Progenitor cell of endocrine pancreas (in vitro differentiated cells): ENCODE measurements at regions not wholly inside any gene's neighbourhood (a gene's known extent, or its start where the extent isn't known, plus 50 kb on each side); places are given as distances from the start of the nearest gene placed in this dataset.

Experiments used
- DNase-seq: peaks from one replicate; pipeline ENCODE4 v3.0.0; 2021; ENCODE audit warnings: low spot score; ENCODE audit not compliant: unreplicated experiment
- H3K27ac Mint-ChIP-seq: 2 replicates; pipeline ENCODE4 v1.8.0; 2021; ENCODE audit warnings: mild to moderate bottlenecking, moderate library complexity, mixed read lengths
- H3K27me3 Mint-ChIP-seq: 2 replicates; pipeline ENCODE4 v1.8.0; 2021; ENCODE audit warnings: mixed read lengths
- H3K36me3 Mint-ChIP-seq: 2 replicates; pipeline ENCODE4 v1.8.0; 2022; ENCODE audit warnings: mixed read lengths; ENCODE audit not compliant: insufficient read depth
- H3K4me1 Mint-ChIP-seq: 2 replicates; pipeline ENCODE4 v1.8.0; 2021; ENCODE audit warnings: low read depth, mixed read lengths
- H3K4me3 Mint-ChIP-seq: 2 replicates; pipeline ENCODE4 v1.8.0; 2021; ENCODE audit warnings: low read depth, mild to moderate bottlenecking, moderate library complexity, mixed read lengths
- H3K9me3 Mint-ChIP-seq: 2 replicates; pipeline ENCODE4 v1.8.0; 2021; ENCODE audit warnings: low read depth, mixed read lengths
- CTCF ChIP-seq: fragments of 200-600 bp; sonication (generic); IDR thresholded peaks from one replicate; pipeline ENCODE4 v1.5.0; 2021; ENCODE audit warnings: antibody characterized with exemption, mild to moderate bottlenecking; ENCODE audit not compliant: unreplicated experiment

- Mint-ChIP-seq H3K9me3 (no peaks in the 10 kb centered on the region), H3K4me1 (no peaks in the 10 kb centered on the region), H3K27me3 (no peaks in the 10 kb centered on the region), H3K4me3 (no peak overlapping the region), H3K36me3 (no peaks in the 10 kb centered on the region), H3K27ac (no peak overlapping the region)
- DNase-seq = no peak
- no peak for TF ChIP-seq CTCF
Observed at GRCh38 chr12:77697126-77697525, 133.6 kb upstream of the NAV3 start.

- H3K36me3 Mint-ChIP-seq = no peaks in the 10 kb centered on the region
- no peak for TF ChIP-seq CTCF
- no peaks in the 10 kb centered on the region for H3K9me3 Mint-ChIP-seq
- H3K27ac Mint-ChIP-seq = no peak overlapping the region
- no peaks in the 10 kb centered on the region for H3K4me1 Mint-ChIP-seq
- H3K4me3 Mint-ChIP-seq = no peak overlapping the region
- no peaks in the 10 kb centered on the region for H3K27me3 Mint-ChIP-seq
- no peak for DNase-seq
Observed at GRCh38 chr12:77696183-77696582, 134.5 kb upstream of the NAV3 start.

GRCh38 chr12:77689510-77690086 lies 141.1 kb upstream of the NAV3 start:
- Mint-ChIP-seq H3K4me3 (no peak overlapping the region), H3K27ac (no peak overlapping the region)

GRCh38 chr12:77687321-77687720 lies 143.4 kb upstream of the NAV3 start:
- H3K27ac Mint-ChIP-seq = no peak overlapping the region
- no peaks in the 10 kb centered on the region for H3K36me3 Mint-ChIP-seq
- H3K4me3 Mint-ChIP-seq = no peak overlapping the region
- no peaks in the 10 kb centered on the region for H3K27me3 Mint-ChIP-seq
- DNase-seq = no peak
- no peaks in the 10 kb centered on the region for H3K4me1 Mint-ChIP-seq
- no peak for TF ChIP-seq CTCF
- no peaks in the 10 kb centered on the region for H3K9me3 Mint-ChIP-seq

More at GRCh38 chr12:77689510-77690086, 141.1 kb upstream of the NAV3 start:
- H3K9me3 Mint-ChIP-seq = no peaks in the 10 kb centered on the region
- DNase-seq = no peak
- no peaks in the 10 kb centered on the region for H3K36me3 Mint-ChIP-seq
- no peak for TF ChIP-seq CTCF
- no peaks in the 10 kb centered on the region for H3K27me3 Mint-ChIP-seq
- H3K4me1 Mint-ChIP-seq = no peaks in the 10 kb centered on the region

- peak; percentile 35 for TF ChIP-seq CTCF
- H3K36me3 Mint-ChIP-seq = no peaks in the 10 kb centered on the region
- no peak overlapping the region for H3K27ac Mint-ChIP-seq
- no peaks in the 10 kb centered on the region for H3K4me1 Mint-ChIP-seq
- no peak for DNase-seq
- H3K4me3 Mint-ChIP-seq = no peak overlapping the region
- H3K9me3 Mint-ChIP-seq = no peaks in the 10 kb centered on the region
- H3K27me3 Mint-ChIP-seq = no peaks in the 10 kb centered on the region
Observed at GRCh38 chr12:77686760-77687159, 143.9 kb upstream of the NAV3 start.
